Suprapubic skin (tissue), 4 donors: ENCODE measurements at regions not wholly inside any gene's neighbourhood (a gene's known extent, or its start where the extent isn't known, plus 50 kb on each side); places are given as distances from the start of the nearest gene placed in this dataset.

Experiments used
- CTCF ChIP-seq, 2 donors: fragments of 200-600 bp in 1 of 2; fragments of 450-650 bp in 1 of 2; sonication (generic) in 1 of 2; IDR thresholded peaks; one replicate each; pipeline ENCODE4 v1.5.1; 2016 to 2019; ENCODE audit warnings: antibody characterized with exemption in 2 of 2, mild to moderate bottlenecking in 1 of 2, moderate library complexity in 1 of 2
- EP300 ChIP-seq: sonication (generic); formaldehyde crosslinking; IDR thresholded peaks from one replicate; pipeline ENCODE4 v1.6.1; 2017; ENCODE audit warnings: antibody characterized with exemption
- POLR2A ChIP-seq, 2 donors: fragments of 450-650 bp; IDR thresholded peaks; one replicate each; pipeline ENCODE4 v1.6.1; 2017; ENCODE audit warnings: antibody characterized with exemption in 2 of 2, mild to moderate bottlenecking in 2 of 2, moderate library complexity in 2 of 2
- POLR2AphosphoS5 ChIP-seq, 3 donors: sonication (generic); formaldehyde crosslinking; IDR thresholded peaks; one replicate each; pipeline ENCODE4 v1.6.1; 2017; ENCODE audit warnings: antibody characterized with exemption in 3 of 3

GRCh38 chr15:53130943-53131342, 340.8 kb upstream of the ONECUT1 start:
- TF ChIP-seq POLR2A (IDR thresholded peaks at IDR 0.05) (no peak), CTCF (IDR thresholded peaks at IDR 0.05) (no peak), POLR2AphosphoS5 (IDR thresholded peaks at IDR 0.05) (no peak), EP300 (no peak)
